B cell (primary cell): ENCODE measurements at regions not wholly inside any gene's neighbourhood (a gene's known extent, or its start where the extent isn't known, plus 50 kb on each side); places are given as distances from the start of the nearest gene placed in this dataset.

ENCODE experiments used
- ATAC-seq: fragments of 200-7000 bp; cut with Tn5 transposase; one replicate; pipeline ENCODE4 v1.10.0; 2021; ENCODE audit warnings: low read depth, mild to moderate bottlenecking, moderate number of reproducible peaks, moderate library complexity
- CTCF ChIA-PET: fragments of 350-600 bp; sonication (Branson Sonifier 250); formaldehyde crosslinking; loops from one replicate; lab custom pipeline; 2021; ENCODE audit warnings: antibody characterized with exemption, inconsistent platforms; lab: Charles Lee
- POLR2A ChIA-PET: fragments of 350-600 bp; sonication (Branson Sonifier 250); formaldehyde crosslinking; loops from one replicate; lab custom pipeline; 2021; ENCODE audit warnings: antibody characterized with exemption; lab: Charles Lee
- DNase-seq: peaks from one replicate; pipeline ENCODE4 v3.0.0; 2013
- H2AFZ ChIP-seq: 2 replicates; pipeline ENCODE4 v1.6.1; 2012; ENCODE audit warnings: mild to moderate bottlenecking, low read depth, low read length; ENCODE audit not compliant: insufficient read depth, poor library complexity, severe bottlenecking
- H3K27ac ChIP-seq, 2 donors: 1 replicate in 1 of 2; 2 replicates in 1 of 2; pipeline ENCODE4 v1.5.1; 2012 to 2013; ENCODE audit warnings: low read length in 2 of 2, mild to moderate bottlenecking in 2 of 2, moderate library complexity in 1 of 2
- H3K27me3 ChIP-seq, 4 experiments: fragments of 200-600 bp in 1 of 4; sonication (generic) in 1 of 4; replicated peaks in 1 of 4; 1 replicate in 2 of 4; 2 replicates in 2 of 4; pipeline versions ENCODE4 v1.6.1 to v1.7.0; 2013 to 2016; ENCODE audit warnings: low read length in 3 of 4, mild to moderate bottlenecking in 2 of 4, mixed read lengths in 1 of 4, moderate library complexity in 1 of 4; ENCODE audit not compliant: insufficient read depth in 4 of 4, control insufficient read depth in 3 of 4; ENCODE audit errors: control extremely low read depth in 1 of 4
- H3K36me3 ChIP-seq, 2 experiments: replicated peaks in 1 of 2; 1 replicate in 1 of 2; 2 replicates in 1 of 2; pipeline versions ENCODE4 v1.6.1 to v1.7.1; 2013; ENCODE audit warnings: low read length in 1 of 2; ENCODE audit not compliant: insufficient read depth in 2 of 2, control insufficient read depth in 1 of 2; ENCODE audit errors: control extremely low read depth in 1 of 2, extremely low read depth in 1 of 2
- H3K4me1 ChIP-seq, 2 donors: fragments of 200-600 bp in 1 of 2; sonication (generic) in 1 of 2; 1 replicate in 1 of 2; 2 replicates in 1 of 2; pipeline versions ENCODE4 v1.5.1 to v1.6.1; 2013 to 2017; ENCODE audit warnings: low read length in 2 of 2; ENCODE audit not compliant: control insufficient read depth in 2 of 2, insufficient read depth in 2 of 2
- H3K4me2 ChIP-seq: replicated peaks from 2 replicates; pipeline ENCODE3; 2012; ENCODE audit warnings: mild to moderate bottlenecking, low read depth, low read length; ENCODE audit not compliant: poor library complexity, severe bottlenecking
- H3K4me3 ChIP-seq, 5 experiments: fragments of 200-600 bp in 1 of 5; sonication (generic) in 1 of 5; 1 replicate in 3 of 5; 2 replicates in 2 of 5; pipeline versions ENCODE4 v1.5.1 to v1.7.0; 2011 to 2016; ENCODE audit warnings: low read length in 4 of 5, mild to moderate bottlenecking in 4 of 5, low read depth in 2 of 5, control low read depth in 1 of 5, moderate library complexity in 1 of 5; ENCODE audit not compliant: insufficient read depth in 1 of 5; ENCODE audit errors: control extremely low read depth in 1 of 5, extremely low read depth in 1 of 5
- H3K79me2 ChIP-seq: fragments of 200-600 bp; sonication (generic); one replicate; pipeline ENCODE4 v1.6.0; 2016; ENCODE audit warnings: low read length; ENCODE audit not compliant: control insufficient read depth, insufficient read depth
- H3K9ac ChIP-seq: fragments of 200-600 bp; sonication (generic); 2 replicates; pipeline ENCODE4 v1.6.1; 2017; ENCODE audit warnings: mild to moderate bottlenecking, low read length, moderate library complexity
- H3K9me3 ChIP-seq, 3 donors: one replicate each; pipeline versions ENCODE4 v1.6.1 to v1.7.1; 2013; ENCODE audit warnings: low read length in 2 of 3; ENCODE audit not compliant: control insufficient read depth in 2 of 3, insufficient read depth in 1 of 3; ENCODE audit errors: control extremely low read depth in 1 of 3
- H4K20me1 ChIP-seq: 2 replicates; pipeline ENCODE4 v1.6.0; 2012; ENCODE audit warnings: mild to moderate bottlenecking, low read length; ENCODE audit not compliant: insufficient read depth, control insufficient read depth, poor library complexity, severe bottlenecking
- H3K27ac Mint-ChIP-seq: one replicate; pipeline ENCODE4 v1.8.0; 2021; ENCODE audit warnings: mixed read lengths
- H3K27me3 Mint-ChIP-seq: one replicate; pipeline ENCODE4 v1.8.0; 2021; ENCODE audit warnings: mixed read lengths
- H3K4me1 Mint-ChIP-seq: one replicate; pipeline ENCODE4 v1.8.0; 2021; ENCODE audit warnings: mixed read lengths
- H3K4me3 Mint-ChIP-seq: one replicate; pipeline ENCODE4 v1.8.0; 2021; ENCODE audit warnings: mixed read lengths
- H3K9me3 Mint-ChIP-seq: one replicate; pipeline ENCODE4 v1.8.0; 2022; ENCODE audit warnings: mixed read lengths; ENCODE audit not compliant: insufficient read depth
- EZH2 ChIP-seq: IDR thresholded peaks from 2 replicates; pipeline ENCODE4 v1.6.1; 2012; ENCODE audit warnings: borderline replicate concordance, low read depth, mild to moderate bottlenecking, moderate library complexity, low read length; ENCODE audit not compliant: insufficient read depth, poor library complexity, severe bottlenecking
- WGBS: methylation state at CpG from one replicate; pipeline ENCODE4 v1.1.5; 2013; ENCODE audit warnings: missing lambda C conversion rate; ENCODE audit not compliant: insufficient coverage; 5-methylcytosine and 5-hydroxymethylcytosine counted together
- intact Hi-C: fragments of 100-400 bp; cut with micrococcal nuclease; formaldehyde crosslinking; loops from one replicate; pipeline ENCODE4 v1.10.0; 2022
- TF ChIP-seq, protein P1 (sequence below): fragments of 200-600 bp; IDR thresholded peaks from one replicate; pipeline ENCODE4 v1.8.0; 2022; ENCODE audit warnings: antibody characterized with exemption, mild to moderate bottlenecking

DNA sequence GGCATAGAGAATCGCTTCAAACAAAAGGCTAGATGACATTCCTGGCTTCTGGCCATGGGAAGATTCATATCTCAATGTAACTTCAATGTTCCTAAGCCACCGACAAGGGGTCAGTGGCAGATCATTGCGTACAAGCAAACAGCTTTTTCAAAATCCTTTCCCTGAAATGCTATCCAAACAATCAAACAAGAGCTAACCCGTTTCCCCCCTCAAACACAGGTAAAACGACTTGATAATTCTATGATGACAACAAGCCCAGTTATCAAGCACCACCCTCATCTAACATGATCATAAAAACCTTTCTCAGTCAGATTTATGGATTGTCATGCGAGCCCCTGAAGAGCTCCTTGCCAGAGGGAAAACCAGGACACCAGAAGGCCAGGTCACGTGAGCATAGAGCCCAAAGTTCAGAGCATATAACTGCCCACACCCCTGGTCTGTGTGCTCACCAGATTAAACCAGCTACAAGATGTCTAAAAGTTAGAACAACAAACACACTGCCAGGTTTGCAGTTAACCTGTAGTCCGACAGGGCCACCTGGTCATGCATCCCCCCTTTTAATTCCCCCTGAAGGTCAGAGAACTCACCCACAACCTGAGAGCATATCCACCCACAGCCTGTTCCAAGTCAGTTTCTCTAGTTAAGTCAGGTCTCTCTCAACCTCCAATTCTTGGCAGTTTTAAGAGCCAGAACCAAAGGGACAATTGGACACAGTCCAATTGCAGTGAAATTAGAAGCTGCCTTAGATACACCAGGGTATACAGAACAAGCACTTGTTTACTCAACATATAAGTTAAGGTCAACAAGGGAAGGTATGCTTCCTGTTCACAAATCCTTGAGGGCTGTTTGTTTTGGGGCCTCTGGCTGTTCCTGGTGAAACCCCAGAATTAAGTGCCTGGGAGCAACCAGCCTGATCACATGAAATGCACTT lies 248.1 kb upstream of the PPARGC1A start:
- Histone ChIP-seq H3K4me2 (no peak overlapping the region), H3K4me1 (no peaks in the 10 kb centered on the region), H3K4me3 (no peak overlapping the region), H3K27ac (no peak overlapping the region), H3K9me3 (no peaks in the 10 kb centered on the region), H3K27me3 (no peaks in the 10 kb centered on the region), H4K20me1 (no peaks in the 10 kb centered on the region), H3K36me3 (no peaks in the 10 kb centered on the region), H2AFZ (no peak overlapping the region), H3K79me2 (no peaks in the 10 kb centered on the region), H3K9ac (no peak overlapping the region)
- TF ChIP-seq, protein P1, sequence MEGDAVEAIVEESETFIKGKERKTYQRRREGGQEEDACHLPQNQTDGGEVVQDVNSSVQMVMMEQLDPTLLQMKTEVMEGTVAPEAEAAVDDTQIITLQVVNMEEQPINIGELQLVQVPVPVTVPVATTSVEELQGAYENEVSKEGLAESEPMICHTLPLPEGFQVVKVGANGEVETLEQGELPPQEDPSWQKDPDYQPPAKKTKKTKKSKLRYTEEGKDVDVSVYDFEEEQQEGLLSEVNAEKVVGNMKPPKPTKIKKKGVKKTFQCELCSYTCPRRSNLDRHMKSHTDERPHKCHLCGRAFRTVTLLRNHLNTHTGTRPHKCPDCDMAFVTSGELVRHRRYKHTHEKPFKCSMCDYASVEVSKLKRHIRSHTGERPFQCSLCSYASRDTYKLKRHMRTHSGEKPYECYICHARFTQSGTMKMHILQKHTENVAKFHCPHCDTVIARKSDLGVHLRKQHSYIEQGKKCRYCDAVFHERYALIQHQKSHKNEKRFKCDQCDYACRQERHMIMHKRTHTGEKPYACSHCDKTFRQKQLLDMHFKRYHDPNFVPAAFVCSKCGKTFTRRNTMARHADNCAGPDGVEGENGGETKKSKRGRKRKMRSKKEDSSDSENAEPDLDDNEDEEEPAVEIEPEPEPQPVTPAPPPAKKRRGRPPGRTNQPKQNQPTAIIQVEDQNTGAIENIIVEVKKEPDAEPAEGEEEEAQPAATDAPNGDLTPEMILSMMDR, result no peak
- no peak for TF ChIP-seq EZH2
- ChIA-PET CTCF (no interaction called here), POLR2A (no interaction called here)
- intact Hi-C loops, result no loop called here
- Mint-ChIP-seq H3K9me3 (peaks cover 4% of the 10 kb centered on the region), H3K27ac (no peak overlapping the region), H3K27me3 (no peaks in the 10 kb centered on the region), H3K4me3 (no peak overlapping the region), H3K4me1 (no peaks in the 10 kb centered on the region)
- 57% methylated on average over 8 of the region's 8 CpGs for WGBS
- DNase-seq, result no peak
- no peak for ATAC-seq

DNA sequence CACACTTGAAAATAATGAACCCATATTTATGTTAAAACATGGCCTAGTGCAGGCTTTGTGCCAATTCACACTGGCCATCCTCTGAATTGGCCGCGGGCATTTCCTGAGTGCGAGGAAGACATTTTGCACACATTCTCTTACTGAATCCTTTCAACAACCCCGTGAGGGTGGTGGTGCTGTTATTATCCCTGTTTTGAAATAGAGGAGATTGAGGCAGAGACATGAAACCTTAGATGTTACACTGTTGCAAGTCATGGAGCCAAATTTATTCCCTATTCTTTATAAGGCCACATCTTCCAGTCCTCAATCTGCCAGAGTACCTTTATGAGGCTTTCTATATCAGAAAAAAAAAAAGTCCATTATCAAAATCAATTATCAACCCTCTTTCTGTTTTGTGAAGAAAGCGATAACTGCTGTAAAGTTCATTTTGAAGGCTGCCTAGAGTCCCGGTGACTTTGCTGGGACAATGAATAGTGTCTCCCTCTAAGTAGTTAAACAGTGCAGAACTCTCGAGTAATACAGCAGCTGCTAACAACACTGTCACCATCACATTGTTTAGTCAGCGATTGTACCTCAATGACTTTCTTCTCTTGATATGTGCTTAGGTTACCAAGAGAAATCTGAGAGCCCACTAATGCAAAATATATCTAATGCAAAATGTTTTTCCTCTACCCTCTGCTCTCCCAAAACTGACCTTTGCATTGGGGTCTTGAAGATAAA lies 242.3 kb upstream of the PPARGC1A start:
- Histone ChIP-seq H3K27ac (no peak overlapping the region), H3K36me3 (no peaks in the 10 kb centered on the region), H3K9me3 (no peaks in the 10 kb centered on the region), H3K4me2 (no peak overlapping the region), H2AFZ (no peak overlapping the region), H3K79me2 (no peaks in the 10 kb centered on the region), H4K20me1 (no peaks in the 10 kb centered on the region), H3K4me3 (no peak overlapping the region), H3K9ac (no peak overlapping the region), H3K4me1 (no peaks in the 10 kb centered on the region), H3K27me3 (no peaks in the 10 kb centered on the region)
- no peaks in the 10 kb centered on the region for H3K27me3 Mint-ChIP-seq
- POLR2A ChIA-PET, result no interaction called here
- WGBS, result no CpG with 5 or more reads among the region's 8 CpGs
- CTCF ChIA-PET, result no interaction called here
- no peaks in the 10 kb centered on the region for H3K9me3 Mint-ChIP-seq
- TF ChIP-seq EZH2, result no peak
- TF ChIP-seq, protein P1, result no peak
- H3K4me3 Mint-ChIP-seq, result no peak overlapping the region
- intact Hi-C loops, result no loop called here
- ATAC-seq, result no peak
- DNase-seq, result no peak
- no peaks in the 10 kb centered on the region for H3K4me1 Mint-ChIP-seq
- H3K27ac Mint-ChIP-seq, result no peak overlapping the region
